ENCODE measurements at regions not wholly inside any gene's neighbourhood (a gene's known extent, or its start where the extent isn't known, plus 50 kb on each side); places are given as distances from the start of the nearest gene placed in this dataset.

DNA sequence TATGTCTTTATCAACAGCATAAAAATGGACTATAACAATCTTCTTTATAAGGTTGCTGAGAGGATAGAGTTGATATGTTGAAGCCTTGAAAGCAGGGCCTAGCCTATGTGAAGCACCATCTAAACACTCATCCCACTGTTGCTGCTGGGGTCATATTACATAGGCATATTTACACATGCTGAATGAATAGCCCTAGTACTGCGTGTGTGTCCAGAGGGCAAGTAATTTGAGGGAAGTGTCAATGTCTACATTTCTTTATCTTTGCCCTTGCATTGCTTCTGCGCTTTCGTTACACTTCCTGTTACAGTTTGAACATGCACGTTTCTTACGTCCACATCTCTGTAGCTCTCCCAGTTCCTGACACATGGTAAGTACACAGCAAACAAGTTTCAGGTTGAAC lies 280.3 kb upstream of the ATP5MC3 start:
- TF ChIP-seq, protein P1, sequence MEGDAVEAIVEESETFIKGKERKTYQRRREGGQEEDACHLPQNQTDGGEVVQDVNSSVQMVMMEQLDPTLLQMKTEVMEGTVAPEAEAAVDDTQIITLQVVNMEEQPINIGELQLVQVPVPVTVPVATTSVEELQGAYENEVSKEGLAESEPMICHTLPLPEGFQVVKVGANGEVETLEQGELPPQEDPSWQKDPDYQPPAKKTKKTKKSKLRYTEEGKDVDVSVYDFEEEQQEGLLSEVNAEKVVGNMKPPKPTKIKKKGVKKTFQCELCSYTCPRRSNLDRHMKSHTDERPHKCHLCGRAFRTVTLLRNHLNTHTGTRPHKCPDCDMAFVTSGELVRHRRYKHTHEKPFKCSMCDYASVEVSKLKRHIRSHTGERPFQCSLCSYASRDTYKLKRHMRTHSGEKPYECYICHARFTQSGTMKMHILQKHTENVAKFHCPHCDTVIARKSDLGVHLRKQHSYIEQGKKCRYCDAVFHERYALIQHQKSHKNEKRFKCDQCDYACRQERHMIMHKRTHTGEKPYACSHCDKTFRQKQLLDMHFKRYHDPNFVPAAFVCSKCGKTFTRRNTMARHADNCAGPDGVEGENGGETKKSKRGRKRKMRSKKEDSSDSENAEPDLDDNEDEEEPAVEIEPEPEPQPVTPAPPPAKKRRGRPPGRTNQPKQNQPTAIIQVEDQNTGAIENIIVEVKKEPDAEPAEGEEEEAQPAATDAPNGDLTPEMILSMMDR (IDR thresholded peaks at IDR 0.05): no peak
- TF ChIP-seq POLR2A (IDR thresholded peaks at IDR 0.05) (no peak), POLR2AphosphoS5 (IDR thresholded peaks at IDR 0.05) (no peak)
